SW480 (cell line): ENCODE measurements at regions not wholly inside any gene's neighbourhood (a gene's known extent, or its start where the extent isn't known, plus 50 kb on each side); places are given as distances from the start of the nearest gene placed in this dataset.

Experiments
- DNase-seq: peaks from one replicate; pipeline ENCODE4 v3.0.0-alpha.2; 2016; ENCODE audit warnings: low spot score

- DNase-seq: no peak
These were observed 810.6 kb upstream of the ADGRL4 start for GRCh38 chr1:79817031-79817560.

- no peak for DNase-seq
These were observed 808.6 kb upstream of the ADGRL4 start for GRCh38 chr1:79815115-79815514.

DNA sequence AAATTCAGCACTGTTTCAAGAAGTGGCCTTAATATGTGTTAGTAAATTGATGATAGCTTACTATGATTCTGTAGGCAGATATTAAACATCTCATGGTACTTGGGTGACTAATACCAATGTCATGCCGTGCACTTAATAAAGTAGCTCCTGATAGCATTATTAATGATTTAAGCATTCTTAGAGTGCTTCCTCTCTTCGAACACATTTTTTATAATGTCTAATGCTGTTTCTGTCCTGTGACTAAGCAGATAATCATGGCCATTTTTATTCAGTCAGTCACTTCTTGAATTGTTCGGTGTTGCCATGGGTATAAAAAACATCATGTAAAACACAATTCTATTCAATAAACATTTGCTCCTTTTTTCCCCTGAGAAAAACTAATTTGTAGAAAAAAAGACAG is 804.6 kb upstream of the ADGRL4 start:
- no peak for DNase-seq

GRCh38 chr1:79808816-79809475 is 802.4 kb upstream of the ADGRL4 start:
- no peak for DNase-seq

GRCh38 chr1:79807816-79808215 is 801.3 kb upstream of the ADGRL4 start:
- DNase-seq: no peak

DNA sequence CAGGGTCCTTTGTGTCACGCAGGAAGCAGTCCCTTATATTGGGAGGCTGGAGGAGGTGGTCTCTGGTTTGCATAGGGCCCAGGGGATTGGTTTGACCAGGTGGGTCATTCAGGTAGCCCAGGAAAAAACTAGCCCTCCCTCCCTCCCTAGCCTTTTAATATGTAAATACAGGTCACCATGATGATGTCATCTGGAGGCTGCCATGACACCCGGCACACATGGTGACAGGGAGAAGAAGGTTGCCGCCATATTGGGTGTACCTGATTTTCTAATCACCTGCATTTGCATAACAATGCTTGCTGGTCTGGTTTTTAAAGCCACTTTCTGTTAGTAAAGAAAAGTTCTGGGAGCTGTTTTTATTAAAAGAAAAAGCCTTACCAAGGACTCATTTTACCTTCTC is 791.0 kb upstream of the ADGRL4 start:
- DNase-seq: no peak

DNA sequence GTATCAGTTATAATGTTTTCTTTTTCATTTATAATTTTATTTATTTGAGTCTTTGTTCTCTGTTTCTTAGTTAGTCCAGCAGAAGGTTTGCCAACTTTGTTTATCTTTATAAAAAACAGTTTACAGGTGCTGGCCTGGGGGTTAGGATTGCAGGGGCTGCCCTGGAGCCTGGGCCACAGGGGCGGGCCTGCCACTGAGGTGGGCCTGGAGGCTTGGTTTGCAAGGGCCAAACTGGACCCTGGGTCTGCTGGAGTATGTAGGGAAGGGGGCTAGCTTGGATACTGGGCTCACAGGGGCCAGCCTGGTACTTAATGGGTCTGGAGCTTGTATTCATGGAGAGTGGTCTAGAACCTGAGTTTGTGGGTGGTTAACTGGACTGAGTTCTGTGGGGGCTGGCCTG is 789.9 kb upstream of the ADGRL4 start:
- DNase-seq: no peak

- no peak for DNase-seq
These were observed 785.8 kb upstream of the ADGRL4 start for GRCh38 chr1:79792219-79792930.

GRCh38 chr1:79791488-79792218 is 785.1 kb upstream of the ADGRL4 start:
- DNase-seq: no peak

DNA sequence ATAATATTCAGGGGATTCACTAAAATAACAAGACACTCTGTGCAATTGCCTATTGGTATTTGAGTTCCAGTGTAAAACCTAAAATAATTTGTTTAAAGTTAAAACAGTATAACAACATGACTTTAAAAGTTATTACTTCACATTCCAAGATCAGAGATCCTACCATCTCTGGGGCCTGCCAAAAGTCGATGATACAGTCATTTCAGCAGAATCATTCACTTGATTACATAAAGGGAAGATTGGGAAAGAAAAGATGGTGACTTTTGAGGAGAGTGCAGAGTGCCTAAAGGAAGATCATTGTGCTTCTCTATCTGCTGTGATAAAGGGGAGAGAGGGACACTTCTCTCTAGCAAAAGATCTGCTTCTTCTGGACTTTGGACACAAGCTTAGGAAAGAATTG is 784.4 kb upstream of the ADGRL4 start:
- no peak for DNase-seq

- DNase-seq: no peak
These were observed 781.1 kb upstream of the ADGRL4 start for GRCh38 chr1:79787631-79788030.

DNA sequence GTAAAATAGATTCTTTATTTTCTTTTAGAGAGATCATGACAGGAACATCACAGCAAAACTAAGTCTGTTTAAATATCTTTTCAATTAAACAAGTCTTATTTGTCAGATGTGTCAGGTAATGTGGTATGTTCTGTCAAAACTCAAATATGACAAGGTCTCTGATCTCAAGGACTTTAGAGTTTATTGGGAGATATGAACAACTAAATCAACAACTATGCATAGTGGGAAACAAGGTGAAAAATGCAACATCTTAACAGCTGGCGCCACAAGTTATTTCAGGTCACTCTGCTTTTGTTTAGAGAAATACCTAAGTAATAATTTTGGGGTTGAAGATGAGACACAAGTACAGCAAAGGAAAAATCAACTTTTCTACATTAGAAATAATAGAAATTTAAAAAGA is 779.4 kb upstream of the ADGRL4 start:
- no peak for DNase-seq

DNA sequence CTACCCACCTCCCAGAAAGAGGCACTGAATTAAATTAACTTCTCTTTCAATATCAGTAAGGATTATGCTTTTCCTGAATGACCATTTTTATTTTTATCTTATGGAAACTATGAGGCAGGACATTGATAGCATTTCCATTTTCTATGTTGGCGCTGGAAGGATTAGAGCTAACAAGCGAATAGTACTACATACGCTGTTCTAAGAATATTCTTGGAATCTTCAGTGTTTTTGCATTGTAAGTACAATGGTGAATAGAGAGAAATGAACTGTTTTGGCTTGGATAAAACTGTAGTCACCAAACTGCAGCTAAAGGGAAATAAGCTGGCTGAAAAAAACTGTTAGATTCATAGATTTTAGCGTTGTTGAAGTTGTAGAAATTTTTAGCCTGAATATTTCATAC is 779.0 kb upstream of the ADGRL4 start:
- DNase-seq: no peak

DNA sequence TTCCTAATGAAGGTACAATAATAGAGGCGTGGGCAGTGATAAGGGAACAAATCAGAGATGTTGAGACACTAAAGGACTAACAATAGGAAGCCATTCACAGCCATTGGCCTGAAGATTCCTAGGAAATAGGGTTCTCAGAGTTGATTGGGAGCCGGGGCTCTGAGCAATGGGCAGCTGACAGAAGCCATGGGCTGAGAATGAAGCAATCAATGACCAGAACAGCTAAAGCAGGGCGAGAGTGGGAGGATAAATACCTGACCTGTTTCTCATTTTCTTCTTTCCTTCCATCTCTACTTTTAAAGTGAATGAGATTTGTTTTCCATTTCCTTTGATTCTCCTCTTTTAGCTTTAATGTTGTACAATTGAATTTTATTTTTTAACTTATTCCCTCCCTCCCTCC is 774.7 kb upstream of the ADGRL4 start:
- no peak for DNase-seq

GRCh38 chr1:79777481-79778219 is 771.1 kb upstream of the ADGRL4 start:
- DNase-seq: no peak

- DNase-seq: no peak
These were observed 768.9 kb upstream of the ADGRL4 start for GRCh38 chr1:79775402-79775801.

GRCh38 chr1:79773385-79773784 is 766.9 kb upstream of the ADGRL4 start:
- no peak for DNase-seq

DNA sequence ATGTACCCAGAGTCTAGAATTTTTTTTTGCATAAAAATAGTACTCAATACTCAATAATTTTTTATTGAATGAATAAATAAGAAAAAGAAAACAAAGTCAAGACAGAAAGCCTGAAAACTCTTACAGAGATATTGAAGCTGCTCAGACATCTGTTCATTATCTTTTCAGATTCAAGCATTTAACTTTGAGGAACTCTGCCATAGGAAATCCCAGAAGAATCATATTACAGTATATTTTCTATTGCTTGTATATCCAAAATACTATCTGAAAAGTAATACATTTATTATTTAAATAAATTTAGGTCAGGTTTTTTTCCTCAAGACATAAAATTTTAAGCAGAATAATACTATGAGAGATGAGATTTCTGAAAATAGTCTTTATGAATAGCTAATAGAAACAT is 755.9 kb upstream of the ADGRL4 start:
- no peak for DNase-seq

- DNase-seq: no peak
These were observed 754.0 kb upstream of the ADGRL4 start for GRCh38 chr1:79760531-79760930.

- DNase-seq: no peak
These were observed 743.1 kb upstream of the ADGRL4 start for GRCh38 chr1:79749607-79750006.

DNA sequence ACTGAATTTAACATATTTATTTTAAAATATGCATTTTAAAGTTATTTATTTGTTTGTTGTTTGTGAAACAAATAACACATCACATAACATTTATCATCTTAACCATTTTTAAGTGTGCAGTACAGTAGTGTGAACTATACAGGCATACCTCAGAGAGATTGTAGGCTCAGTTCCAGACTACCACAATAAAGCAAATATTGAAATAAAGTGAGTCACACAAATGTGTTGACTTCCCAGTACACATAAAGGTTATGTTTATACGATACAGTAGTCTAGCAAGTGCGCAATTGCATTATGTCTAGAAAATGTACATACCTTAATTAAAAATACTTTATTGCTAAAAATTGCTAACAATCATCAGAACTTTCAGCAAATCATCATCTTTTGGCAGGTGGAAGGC is 739.4 kb upstream of the ADGRL4 start:
- no peak for DNase-seq

GRCh38 chr1:79744746-79745145 is 738.2 kb upstream of the ADGRL4 start:
- DNase-seq: no peak
